ENCODE measurements at regions not wholly inside any gene's neighbourhood (a gene's known extent, or its start where the extent isn't known, plus 50 kb on each side); places are given as distances from the start of the nearest gene placed in this dataset.
A peak's percentile ranks its signal among the peaks of the same experiment; 100 is the strongest.

- DNase-seq (ENCODE audit: low spot score) = no peak
Measured at GRCh38 chr9:12141422-12141821, 551.8 kb upstream of the TYRP1 start.

DNA sequence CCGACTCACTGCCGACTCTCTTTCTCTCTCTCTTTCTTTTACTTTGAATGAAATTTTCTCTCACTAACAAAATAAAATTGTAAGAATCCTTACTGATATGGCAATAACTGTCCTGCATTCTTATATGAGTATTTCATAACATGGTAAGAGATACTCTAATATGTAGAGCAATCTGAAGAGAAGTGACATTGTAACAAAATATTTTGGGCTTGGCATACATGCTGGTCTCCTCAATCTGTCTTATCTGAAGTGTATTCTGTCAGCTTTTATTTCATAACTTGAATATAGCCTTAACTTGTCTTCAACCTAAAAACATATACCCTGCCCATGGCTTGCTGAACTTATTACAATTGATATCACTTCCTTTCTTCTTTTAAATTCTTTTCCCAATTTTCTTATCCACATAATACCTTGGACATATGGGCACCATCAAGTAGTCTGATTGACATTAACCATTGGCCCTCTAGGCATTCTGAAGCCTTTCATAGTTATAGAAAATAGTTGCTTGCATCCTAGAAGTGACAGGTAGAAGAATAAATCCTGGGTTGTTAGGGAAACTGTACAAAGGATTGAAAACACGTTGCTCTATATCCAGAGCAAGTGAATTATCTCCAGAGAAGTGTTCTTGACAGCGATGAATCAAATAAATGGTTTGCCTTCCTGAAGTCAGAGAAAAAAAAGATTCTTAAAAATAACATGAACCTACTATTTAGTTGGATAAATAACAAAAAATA, 537.6 kb upstream of the TYRP1 start:
- DNase-seq (ENCODE audit: low spot score) = no peak

- DNase-seq (ENCODE audit: low spot score) = no peak
Measured at GRCh38 chr9:12162181-12162815, 530.9 kb upstream of the TYRP1 start.

GRCh38 chr9:12163723-12164458, 529.3 kb upstream of the TYRP1 start:
- DNase-seq (ENCODE audit: low spot score) = no peak

- DNase-seq (ENCODE audit: low spot score) = peak; percentile 26
Measured at GRCh38 chr9:12166518-12166917, 526.7 kb upstream of the TYRP1 start.

DNA sequence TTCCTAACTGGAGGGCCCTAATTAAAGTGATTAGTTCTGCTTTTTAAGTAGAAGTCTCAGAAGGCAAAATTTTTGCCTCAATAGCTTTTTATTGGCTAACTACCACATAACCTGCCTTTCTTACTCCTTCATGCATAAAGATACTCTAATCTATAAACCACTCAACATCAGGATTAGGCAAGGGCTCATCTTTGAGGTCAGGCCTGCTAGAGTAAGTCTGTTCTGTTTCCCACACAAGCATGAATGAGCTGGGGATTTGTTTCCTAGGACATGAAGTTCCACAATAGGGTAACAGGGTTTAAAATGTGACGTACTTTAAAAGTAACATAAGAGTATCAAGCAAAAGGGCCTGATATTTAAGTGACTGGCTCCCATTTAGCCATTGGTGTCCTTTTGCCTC, 522.7 kb upstream of the TYRP1 start:
- DNase-seq (ENCODE audit: low spot score) = no peak

DNA sequence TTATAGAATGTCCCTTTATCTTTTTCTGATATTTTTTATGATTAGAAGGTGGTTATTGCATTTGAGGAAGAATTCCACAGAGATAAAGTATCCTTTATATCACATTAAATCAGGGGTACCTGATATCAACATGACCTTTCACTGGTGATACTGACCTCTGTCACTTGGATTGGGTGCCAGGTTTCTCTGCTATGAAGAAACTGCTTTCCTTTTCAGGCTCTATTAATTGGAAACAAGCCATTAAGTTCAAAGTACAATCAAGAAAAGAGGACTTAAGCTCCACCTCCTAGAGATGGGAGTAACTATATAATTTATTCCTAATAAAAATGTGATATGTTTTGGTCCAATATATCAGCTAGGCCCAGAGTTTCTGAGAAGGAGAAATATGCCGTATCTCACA, 514.6 kb upstream of the TYRP1 start:
- no peak for DNase-seq (ENCODE audit: low spot score)

DNA sequence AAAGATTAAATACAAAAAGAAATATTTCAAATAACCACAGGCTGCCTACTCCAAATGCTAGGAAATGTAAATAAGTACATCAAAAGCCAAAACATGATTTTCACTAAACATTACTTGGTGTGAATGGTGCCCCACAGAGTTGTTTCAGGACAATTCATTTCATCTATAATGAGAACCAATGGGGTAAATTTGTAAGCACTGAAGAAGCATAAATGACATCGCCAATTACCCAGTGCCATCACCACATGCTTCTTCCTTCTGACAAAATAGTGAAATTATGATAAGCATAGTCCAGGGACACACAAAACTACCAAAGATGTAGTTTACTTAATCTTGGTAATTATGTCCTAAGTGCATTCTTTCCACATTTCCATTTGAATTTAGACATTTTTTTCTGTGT, 510.4 kb upstream of the TYRP1 start:
- no peak for DNase-seq (ENCODE audit: low spot score)

DNA sequence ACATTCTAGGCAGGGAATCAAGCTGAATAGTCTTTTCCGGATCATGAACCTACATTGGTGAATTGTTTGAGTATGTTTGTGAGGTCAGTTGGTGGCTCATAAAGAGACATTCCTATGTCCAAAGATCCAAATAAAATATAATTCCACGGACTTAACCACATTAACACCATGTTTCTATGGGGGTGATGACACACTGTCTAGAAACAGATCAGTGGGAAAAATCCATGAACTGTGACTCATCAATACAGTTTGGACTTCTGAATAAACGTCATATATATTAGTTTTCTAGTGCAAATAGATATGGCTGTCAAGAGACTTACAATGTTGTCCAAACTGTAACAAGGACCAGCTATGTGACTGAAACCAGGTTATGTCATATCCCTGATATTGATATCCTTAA, 509.9 kb upstream of the TYRP1 start:
- no peak for DNase-seq (ENCODE audit: low spot score)

DNA sequence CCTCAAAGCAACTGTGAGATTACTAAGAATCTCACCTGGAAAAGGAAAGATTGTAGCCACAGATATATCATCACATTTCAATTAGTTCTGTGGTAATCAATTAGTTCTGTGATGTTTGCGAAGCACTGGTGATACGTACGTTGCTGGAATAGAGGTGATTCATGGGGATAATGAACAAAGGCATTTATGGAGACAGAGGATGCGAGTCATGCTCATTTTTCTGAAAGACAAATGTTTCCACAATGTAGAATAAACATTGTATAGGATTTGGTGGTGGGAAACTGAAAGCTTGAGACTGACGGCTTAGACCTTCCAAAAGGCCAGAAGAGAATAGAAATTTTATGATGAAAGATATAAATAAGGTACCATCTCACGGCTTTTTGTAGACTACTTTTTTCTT, 507.3 kb upstream of the TYRP1 start:
- no peak for DNase-seq (ENCODE audit: low spot score)

GRCh38 chr9:12191630-12192029, 501.6 kb upstream of the TYRP1 start:
- DNase-seq (ENCODE audit: low spot score) = no peak

GRCh38 chr9:12194731-12195130, 498.5 kb upstream of the TYRP1 start:
- DNase-seq (ENCODE audit: low spot score) = no peak

DNA sequence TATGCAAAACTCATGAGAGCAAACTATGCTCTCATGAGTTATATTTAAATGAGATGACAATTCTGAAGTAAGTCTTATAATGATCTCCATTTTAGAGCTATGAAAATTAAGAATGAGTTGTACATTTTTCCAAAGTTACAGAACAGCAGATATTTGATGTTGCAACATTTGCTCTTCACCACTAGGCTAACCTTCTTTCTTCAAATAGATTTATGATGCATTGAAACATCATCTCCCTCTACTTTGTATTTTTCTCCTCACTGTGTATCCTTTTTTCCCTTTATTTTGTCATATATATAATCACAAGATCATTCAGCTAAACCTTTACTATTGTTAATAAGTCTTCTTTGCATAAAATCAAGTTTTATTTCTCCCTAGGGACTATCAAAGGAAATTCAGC, 497.7 kb upstream of the TYRP1 start:
- no peak for DNase-seq (ENCODE audit: low spot score)

- DNase-seq (ENCODE audit: low spot score) = no peak
Measured at GRCh38 chr9:12204512-12204911, 488.7 kb upstream of the TYRP1 start.

DNA sequence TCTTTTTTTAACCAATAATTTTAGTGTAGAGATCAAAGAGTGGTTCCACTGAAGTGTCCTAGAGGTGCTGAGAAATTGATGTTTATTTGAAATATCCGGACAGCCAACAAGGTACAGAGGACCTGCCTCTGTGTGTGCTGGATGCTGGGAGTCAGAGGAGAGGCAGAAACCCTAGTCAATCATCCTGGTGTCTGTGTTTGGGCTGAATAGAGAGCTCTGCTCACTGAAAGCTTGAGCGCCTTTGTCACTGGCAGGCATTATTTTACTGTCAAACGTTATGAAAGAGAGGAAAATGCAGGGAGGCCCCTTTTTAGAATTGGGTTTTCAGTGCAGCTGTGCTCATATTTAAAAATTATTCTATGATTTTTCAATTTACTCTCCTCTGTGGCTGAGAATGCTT, 480.3 kb upstream of the TYRP1 start:
- DNase-seq (ENCODE audit: low spot score) = no peak

- DNase-seq (ENCODE audit: low spot score) = no peak
Measured at GRCh38 chr9:12221470-12221869, 471.7 kb upstream of the TYRP1 start.

GRCh38 chr9:12224449-12224848, 468.7 kb upstream of the TYRP1 start:
- DNase-seq (ENCODE audit: low spot score) = no peak

- peak; percentile 7 for DNase-seq (ENCODE audit: low spot score)
Measured at GRCh38 chr9:12230708-12231107, 462.5 kb upstream of the TYRP1 start.

DNA sequence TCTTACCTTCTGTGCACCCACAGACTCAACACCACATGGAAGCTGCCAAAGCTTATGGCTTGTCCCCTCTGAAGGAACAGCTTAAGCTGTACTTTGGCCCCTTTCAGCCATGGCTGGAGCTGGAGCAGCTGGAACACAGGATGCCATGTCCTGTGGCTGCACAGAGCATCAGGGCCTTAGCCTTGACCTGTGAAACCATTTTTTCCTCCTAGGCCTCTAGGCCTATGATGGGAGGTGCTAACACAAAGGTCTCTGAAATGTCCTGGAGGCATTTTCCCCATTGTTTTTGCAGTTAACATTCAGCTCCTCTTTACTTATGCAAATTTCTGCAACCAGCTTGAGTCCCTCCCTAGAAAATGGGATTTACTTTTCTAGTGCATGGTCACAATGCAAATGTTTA, 461.4 kb upstream of the TYRP1 start:
- DNase-seq (ENCODE audit: low spot score) = no peak

DNA sequence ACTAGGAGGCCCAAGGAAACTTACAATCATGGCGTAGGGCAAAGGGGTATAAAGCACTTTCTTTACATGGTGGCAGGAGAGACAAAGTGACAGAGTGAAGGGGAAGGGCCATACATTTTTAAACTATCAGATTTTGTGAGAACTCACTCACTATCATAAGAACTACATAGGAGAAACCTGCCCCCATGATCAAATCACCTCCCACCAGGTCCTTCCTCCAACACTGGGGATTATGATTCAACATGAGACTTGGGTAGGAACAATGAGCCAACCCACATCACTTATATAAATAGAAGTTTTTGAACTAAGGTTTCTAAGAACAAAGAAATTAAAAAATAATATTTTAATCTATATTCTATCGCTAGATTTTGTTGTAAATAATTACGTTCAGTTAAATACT, 460.3 kb upstream of the TYRP1 start:
- no peak for DNase-seq (ENCODE audit: low spot score)

DNA sequence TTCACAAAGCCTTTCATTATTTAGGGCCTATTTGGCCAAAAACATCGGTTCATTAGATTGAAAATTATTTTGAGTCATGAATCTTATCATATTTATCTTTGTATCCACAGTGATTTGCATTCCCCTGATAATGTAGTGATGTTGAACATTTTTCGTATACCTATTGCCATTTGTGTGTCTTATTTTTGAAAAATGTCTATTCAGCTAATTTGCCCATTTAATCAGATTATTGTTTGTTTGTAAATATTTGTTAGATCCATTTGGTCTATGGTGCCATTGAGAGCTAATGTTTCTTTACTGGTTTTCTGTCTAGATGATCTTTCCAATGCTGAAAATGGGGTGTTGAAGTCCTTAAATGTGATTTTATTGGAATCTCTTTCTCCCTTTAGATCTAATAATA, 439.2 kb upstream of the TYRP1 start:
- no peak for DNase-seq (ENCODE audit: low spot score)

DNA sequence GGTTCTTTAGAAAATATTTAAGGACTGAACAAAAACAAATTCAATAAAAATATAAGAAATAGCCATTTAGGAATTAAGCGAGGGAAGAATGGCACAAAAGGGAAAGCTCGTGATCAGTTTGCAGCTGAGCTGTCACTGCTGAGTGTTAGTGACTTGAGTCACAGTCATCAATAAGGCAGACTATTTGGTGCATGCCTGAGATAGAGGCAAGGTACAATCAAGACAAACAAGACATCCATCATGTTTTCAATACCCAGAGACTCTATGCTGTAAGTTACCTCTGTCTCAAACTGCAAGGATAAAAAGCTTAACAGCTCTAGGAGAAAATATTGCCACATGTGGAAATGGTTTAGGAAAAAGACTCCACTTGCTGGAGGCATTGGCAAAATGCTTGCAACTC, 426.4 kb upstream of the TYRP1 start:
- no peak for DNase-seq (ENCODE audit: low spot score)

DNA sequence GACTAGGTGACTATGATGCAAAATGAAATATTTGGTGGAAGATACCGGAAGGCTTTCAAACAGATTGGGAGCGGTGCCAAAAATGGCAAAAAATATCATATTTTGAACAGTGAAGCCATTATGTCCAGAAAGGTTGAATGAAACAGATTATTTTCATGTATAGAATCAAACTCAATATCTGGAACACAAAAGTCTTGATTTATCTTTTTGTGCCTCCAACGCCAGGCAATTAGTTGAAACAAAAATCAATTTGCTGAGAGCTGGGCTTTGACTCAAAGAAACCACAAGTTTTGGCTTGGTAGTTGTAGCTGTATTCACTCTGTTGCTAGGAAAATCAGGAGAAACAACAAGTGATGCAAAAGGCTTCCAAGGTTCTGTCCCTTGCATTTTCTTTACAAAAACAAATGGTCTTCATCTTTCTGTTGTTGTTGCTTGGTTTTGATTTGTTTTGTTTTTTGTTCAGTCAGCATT, 421.7 kb upstream of the TYRP1 start:
- no peak for DNase-seq (ENCODE audit: low spot score)
